ENCODE measurements at regions not wholly inside any gene's neighbourhood (a gene's known extent, or its start where the extent isn't known, plus 50 kb on each side); places are given as distances from the start of the nearest gene placed in this dataset.

GRCh38 chr18:30908381-30908780, 134.2 kb downstream of the DSC3 start:
- Histone ChIP-seq H3K9me2 (replicated peaks; ENCODE audit: low read depth, low read length) (no peaks in the 10 kb centered on the region), H3K36me3 (ENCODE audit: insufficient read depth, low read length) (no peaks in the 10 kb centered on the region), H3K4me2 (ENCODE audit: low read depth, low read length, poor library complexity, severe bottlenecking) (no peak overlapping the region), H4K20me1 (ENCODE audit: insufficient read depth, low read length, poor library complexity, severe bottlenecking) (no peaks in the 10 kb centered on the region), H3K4me3 (ENCODE audit: low read length, poor library complexity, severe bottlenecking) (no peak overlapping the region), H3K9ac (ENCODE audit: low read depth, low read length, poor library complexity, severe bottlenecking) (no peak overlapping the region), H2AFZ (ENCODE audit: low read length) (no peak overlapping the region), H3K27me3 (ENCODE audit: insufficient read depth, low read length, poor library complexity, severe bottlenecking) (no peaks in the 10 kb centered on the region), H3F3A (ENCODE audit: low read depth) (no peaks in the 10 kb centered on the region), H3K4me1 (ENCODE audit: insufficient read depth, low read length, poor library complexity, severe bottlenecking) (no peaks in the 10 kb centered on the region), H3K79me2 (ENCODE audit: insufficient read depth, low read length) (no peaks in the 10 kb centered on the region), H3K9me3 (ENCODE audit: insufficient read depth, low read depth, low read length) (no peaks in the 10 kb centered on the region)
- TF ChIP-seq CTCF (conservative IDR thresholded peaks at IDR 0.05; ENCODE audit: low read length) (no peak), EZH2phosphoT487 (IDR thresholded peaks at IDR 0.05; ENCODE audit: borderline replicate concordance) (no peak)

GRCh38 chr18:30903566-30903965, 139.0 kb downstream of the DSC3 start:
- Histone ChIP-seq H3F3A (ENCODE audit: low read depth) (no peaks in the 10 kb centered on the region), H3K27me3 (ENCODE audit: insufficient read depth, low read length, poor library complexity, severe bottlenecking) (no peaks in the 10 kb centered on the region), H4K20me1 (ENCODE audit: insufficient read depth, low read length, poor library complexity, severe bottlenecking) (no peaks in the 10 kb centered on the region), H3K4me2 (ENCODE audit: low read depth, low read length, poor library complexity, severe bottlenecking) (no peak overlapping the region), H2AFZ (ENCODE audit: low read length) (no peak overlapping the region), H3K9ac (ENCODE audit: low read depth, low read length, poor library complexity, severe bottlenecking) (no peak overlapping the region), H3K36me3 (ENCODE audit: insufficient read depth, low read length) (no peaks in the 10 kb centered on the region), H3K4me1 (ENCODE audit: insufficient read depth, low read length, poor library complexity, severe bottlenecking) (no peaks in the 10 kb centered on the region), H3K79me2 (ENCODE audit: insufficient read depth, low read length) (no peaks in the 10 kb centered on the region), H3K9me2 (replicated peaks; ENCODE audit: low read depth, low read length) (no peaks in the 10 kb centered on the region), H3K4me3 (ENCODE audit: low read length, poor library complexity, severe bottlenecking) (no peak overlapping the region), H3K9me3 (ENCODE audit: insufficient read depth, low read depth, low read length) (no peaks in the 10 kb centered on the region)
- TF ChIP-seq EZH2phosphoT487 (IDR thresholded peaks at IDR 0.05; ENCODE audit: borderline replicate concordance) (no peak), CTCF (conservative IDR thresholded peaks at IDR 0.05; ENCODE audit: low read length) (no peak)

DNA sequence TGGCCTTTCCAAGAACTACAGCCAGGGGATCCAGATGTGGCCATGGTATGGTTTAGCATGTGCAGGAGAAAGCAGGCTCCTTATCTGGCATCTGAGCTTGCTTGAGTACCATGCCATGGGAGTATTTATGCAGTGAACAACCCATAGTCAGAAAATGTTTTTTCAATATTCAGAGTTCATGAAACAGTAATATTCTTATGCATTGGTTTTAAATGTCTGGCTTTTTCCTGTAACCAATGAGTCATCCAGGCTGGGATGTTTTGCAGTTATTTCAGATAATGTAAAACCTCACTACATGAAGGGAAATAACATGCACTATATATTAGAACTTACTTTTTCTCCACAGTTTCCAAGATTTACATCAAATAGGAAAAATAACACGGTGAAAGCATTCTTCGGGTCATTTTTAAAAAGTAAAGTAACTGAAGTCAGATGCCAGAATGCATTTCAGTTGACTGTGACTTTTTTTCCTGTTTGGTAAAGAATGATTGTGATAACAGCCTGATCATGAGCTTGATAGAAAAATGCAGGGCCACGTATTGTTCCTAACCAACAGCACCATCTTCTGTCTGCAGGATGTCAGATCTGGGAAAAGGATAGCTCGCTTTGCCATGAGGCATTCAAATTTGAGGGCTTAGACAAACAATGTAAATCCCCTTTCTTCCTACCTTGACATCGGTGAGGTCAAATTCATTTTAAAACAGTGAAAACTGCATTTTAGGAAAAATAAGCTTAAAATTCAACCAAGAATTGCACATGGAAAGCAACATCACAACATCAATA, 152.8 kb downstream of the DSC3 start:
- H3K4me1 ChIP-seq (ENCODE audit: insufficient read depth, low read length, poor library complexity, severe bottlenecking): no peaks in the 10 kb centered on the region
- no peaks in the 10 kb centered on the region for H3K36me3 ChIP-seq (ENCODE audit: insufficient read depth, low read length)
- no peaks in the 10 kb centered on the region for H3K27me3 ChIP-seq (ENCODE audit: insufficient read depth, low read length, poor library complexity, severe bottlenecking)
- no peak overlapping the region for H2AFZ ChIP-seq (ENCODE audit: low read length)
- H3F3A ChIP-seq (ENCODE audit: low read depth): no peaks in the 10 kb centered on the region
- H4K20me1 ChIP-seq (ENCODE audit: insufficient read depth, low read length, poor library complexity, severe bottlenecking): no peaks in the 10 kb centered on the region
- no peaks in the 10 kb centered on the region for H3K9me3 ChIP-seq (ENCODE audit: insufficient read depth, low read depth, low read length)
- no peaks in the 10 kb centered on the region for H3K9me2 ChIP-seq (replicated peaks; ENCODE audit: low read depth, low read length)
- no peaks in the 10 kb centered on the region for H3K79me2 ChIP-seq (ENCODE audit: insufficient read depth, low read length)
- no peak overlapping the region for H3K9ac ChIP-seq (ENCODE audit: low read depth, low read length, poor library complexity, severe bottlenecking)
- H3K4me3 ChIP-seq (ENCODE audit: low read length, poor library complexity, severe bottlenecking): no peak overlapping the region
- H3K4me2 ChIP-seq (ENCODE audit: low read depth, low read length, poor library complexity, severe bottlenecking): no peak overlapping the region
- peak; percentile 38; the same call in 1 of the 2 replicates for TF ChIP-seq CTCF (conservative IDR thresholded peaks at IDR 0.05; ENCODE audit: low read length)
- no peak for TF ChIP-seq EZH2phosphoT487 (IDR thresholded peaks at IDR 0.05; ENCODE audit: borderline replicate concordance)
